Ectodermal cell (in vitro differentiated cells): ENCODE measurements at regions not wholly inside any gene's neighbourhood (a gene's known extent, or its start where the extent isn't known, plus 50 kb on each side); places are given as distances from the start of the nearest gene placed in this dataset.
"Not testable (repeated sequence)": the region's sequence is repeated elsewhere in the genome, so short reads cannot be mapped to it uniquely, and the experiment has no call there.

ENCODE experiments used
- H3K27ac ChIP-seq: 2 replicates; pipeline ENCODE4 v1.7.0; 2013; ENCODE audit warnings: mild to moderate bottlenecking, low read depth, low read length; ENCODE audit not compliant: insufficient read depth, poor library complexity, severe bottlenecking
- H3K27me3 ChIP-seq: 2 replicates; pipeline ENCODE4 v1.7.0; 2013; ENCODE audit warnings: mild to moderate bottlenecking, low read length; ENCODE audit not compliant: insufficient read depth, control insufficient read depth, poor library complexity, severe bottlenecking
- H3K36me3 ChIP-seq: one replicate; pipeline ENCODE4 v1.7.0; 2013; ENCODE audit warnings: low read length; ENCODE audit not compliant: control insufficient read depth, insufficient read depth
- H3K4me1 ChIP-seq: one replicate; pipeline ENCODE4 v1.7.0; 2013; ENCODE audit warnings: low read length; ENCODE audit not compliant: control insufficient read depth, insufficient read depth
- H3K4me3 ChIP-seq: 2 replicates; pipeline ENCODE4 v1.7.0; 2013; ENCODE audit warnings: low read depth, low read length, control low read depth; ENCODE audit not compliant: insufficient read depth
- H3K9me3 ChIP-seq: 2 replicates; pipeline ENCODE4 v1.7.0; 2013; ENCODE audit warnings: mild to moderate bottlenecking, low read length, moderate library complexity; ENCODE audit not compliant: control insufficient read depth
- WGBS, 2 experiments: methylation state at CpG; one replicate each; pipeline ENCODE4 v1.1.7; 2013; ENCODE audit warnings: missing lambda C conversion rate in 2 of 2; 5-methylcytosine and 5-hydroxymethylcytosine counted together

DNA sequence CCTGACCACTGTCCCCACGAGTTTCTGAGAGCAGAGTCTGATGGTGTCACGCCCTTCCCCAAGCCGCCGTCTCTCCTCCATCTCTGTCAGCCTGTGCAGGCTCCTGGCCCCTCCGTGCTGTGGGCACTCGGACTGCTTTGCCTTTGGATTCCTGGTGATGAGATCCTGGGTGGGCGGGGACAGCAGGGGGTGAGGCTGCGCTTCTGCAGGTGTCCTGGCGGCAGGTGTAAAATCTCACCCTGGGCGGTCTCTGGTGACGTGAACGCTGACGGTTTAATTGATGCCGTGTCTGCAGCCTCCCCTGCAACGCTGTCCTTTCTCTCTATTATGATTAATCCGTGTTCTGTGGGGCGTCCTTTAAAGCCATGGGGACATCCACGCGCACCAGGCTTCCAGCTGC lies 148.0 kb downstream of the LAT start:
- H3K27me3 ChIP-seq, H3K27ac ChIP-seq, H3K36me3 ChIP-seq, H3K4me1 ChIP-seq, H3K4me3 ChIP-seq, H3K9me3 ChIP-seq: not testable (repeated sequence)
- WGBS, 2 experiments, result 85 to 94% methylated on average over 6 to 10 of the region's 19 CpGs

DNA sequence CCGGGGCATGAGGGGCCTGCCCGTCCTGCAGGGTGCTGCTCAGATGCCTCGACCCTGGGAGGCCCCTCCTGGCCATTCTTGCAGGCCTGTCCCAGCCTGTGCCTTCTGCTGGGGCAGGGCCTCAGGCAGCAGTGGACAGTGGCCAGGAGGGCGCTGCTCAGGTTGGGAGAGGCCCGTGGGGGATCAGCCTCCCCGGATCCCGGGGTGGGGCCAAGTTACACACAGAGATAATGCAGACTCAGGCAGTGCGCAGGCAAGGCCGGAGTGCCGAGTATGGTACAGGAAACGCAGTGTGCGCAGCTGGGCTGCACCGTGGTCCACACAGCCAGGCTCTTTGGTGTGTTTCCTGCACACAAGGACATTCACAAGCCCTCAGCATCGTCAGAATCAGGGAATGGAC lies 147.6 kb downstream of the LAT start:
- WGBS, 2 experiments, result 92 to 93% methylated on average over 14 of the region's 14 CpGs

DNA sequence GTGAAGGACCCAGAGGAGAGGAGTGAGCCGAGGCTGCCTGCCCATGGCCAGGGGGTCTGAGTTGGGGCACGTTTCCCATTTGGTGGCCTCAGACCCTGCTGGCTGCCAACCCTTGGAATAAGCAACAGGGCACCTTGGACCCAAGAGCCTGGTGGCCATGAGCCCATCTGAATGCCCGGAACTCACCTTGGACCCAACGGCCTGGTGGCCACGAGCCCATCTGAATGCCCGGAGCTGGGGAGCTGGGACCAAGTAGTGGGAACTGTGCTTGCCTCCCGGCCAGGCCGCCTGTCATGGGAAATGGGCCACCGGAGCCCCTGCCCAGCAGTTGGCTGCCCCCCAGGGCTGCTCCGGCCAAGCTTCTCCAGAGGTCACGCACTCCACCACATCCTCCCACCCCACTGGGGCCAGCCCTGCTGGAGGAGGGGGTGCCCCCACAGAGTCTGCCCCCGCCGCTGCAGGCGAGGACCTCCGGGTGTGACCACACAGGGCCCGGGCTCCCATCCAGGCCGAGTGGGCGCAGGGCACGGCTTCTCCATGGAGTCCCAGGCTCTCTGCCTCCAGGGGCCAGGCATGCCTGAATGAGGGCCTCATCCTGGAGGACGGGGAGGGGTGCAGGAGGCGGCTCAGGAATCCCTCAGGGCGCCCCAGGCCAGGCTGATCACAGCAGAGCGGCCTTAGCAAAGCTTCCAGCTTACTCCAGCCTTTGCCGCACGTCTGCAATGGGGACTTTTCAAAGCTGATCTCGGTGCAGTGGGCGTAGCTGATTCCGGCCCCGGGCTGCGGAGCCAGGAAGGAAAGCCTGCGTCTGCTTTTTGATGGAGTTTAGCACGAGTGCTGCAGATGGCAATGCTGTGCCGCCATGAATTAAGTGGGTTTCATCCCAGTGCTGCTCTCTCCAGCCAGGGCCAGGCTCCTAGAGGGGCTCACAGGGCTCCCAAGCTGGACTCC lies 146.3 kb downstream of the LAT start:
- not testable (repeated sequence) for H3K27me3 ChIP-seq, H3K36me3 ChIP-seq, H3K4me1 ChIP-seq, H3K4me3 ChIP-seq, H3K9me3 ChIP-seq, H3K27ac ChIP-seq
- 81 to 86% methylated on average over 31 to 33 of the region's 33 CpGs for WGBS, 2 experiments

More for the DNA sequence above, 147.6 kb downstream of the LAT start:
- not testable (repeated sequence) for H3K27me3 ChIP-seq, H3K4me1 ChIP-seq, H3K27ac ChIP-seq, H3K36me3 ChIP-seq, H3K9me3 ChIP-seq, H3K4me3 ChIP-seq

- H3K27me3 ChIP-seq, result not testable (repeated sequence)
These were observed 145.4 kb downstream of the LAT start for GRCh38 chr16:29130131-29130711.

DNA sequence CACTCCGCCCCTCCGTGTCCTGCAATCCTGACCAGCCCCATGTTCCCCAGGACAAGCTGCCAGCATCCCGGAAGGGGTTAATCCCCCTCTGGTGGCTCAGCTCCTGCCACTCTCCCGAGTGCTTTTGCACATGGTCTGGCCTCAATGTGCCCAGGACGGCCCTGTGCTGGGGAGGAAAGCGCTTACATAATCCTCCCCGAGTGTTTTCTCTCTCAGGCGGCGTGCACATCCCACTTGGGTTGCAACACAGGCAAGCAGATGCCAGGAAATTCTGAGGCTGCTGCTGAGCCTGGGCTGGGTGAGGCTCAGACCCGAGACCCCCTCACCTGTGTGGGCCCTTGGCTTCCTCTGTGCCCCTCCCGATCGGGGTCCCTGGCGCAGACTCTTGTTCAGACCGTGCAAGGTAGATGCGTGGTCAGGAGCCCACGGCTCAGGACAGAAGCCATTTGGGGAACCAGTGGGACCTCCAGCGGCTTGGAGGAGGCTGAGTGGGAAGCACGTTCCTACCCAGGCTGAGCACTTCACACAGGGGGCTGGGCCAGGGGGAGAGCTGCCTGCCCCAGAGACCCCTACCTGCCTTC lies 144.7 kb downstream of the LAT start:
- not testable (repeated sequence) for H3K27ac ChIP-seq, H3K36me3 ChIP-seq, H3K4me3 ChIP-seq, H3K27me3 ChIP-seq, H3K4me1 ChIP-seq, H3K9me3 ChIP-seq
- WGBS, 2 experiments, result 91% methylated on average over 18 of the region's 18 CpGs

More at GRCh38 chr16:29130131-29130711, 145.4 kb downstream of the LAT start:
- H3K9me3 ChIP-seq, H3K27ac ChIP-seq, H3K4me3 ChIP-seq, H3K36me3 ChIP-seq, H3K4me1 ChIP-seq: not testable (repeated sequence)
- 89 to 93% methylated on average over 19 to 25 of the region's 25 CpGs for WGBS, 2 experiments

GRCh38 chr16:29128732-29129457 lies 144.0 kb downstream of the LAT start:
- not testable (repeated sequence) for H3K4me1 ChIP-seq, H3K27me3 ChIP-seq, H3K4me3 ChIP-seq, H3K9me3 ChIP-seq, H3K36me3 ChIP-seq, H3K27ac ChIP-seq
- WGBS, 2 experiments, result 91 to 92% methylated on average over 20 of the region's 20 CpGs

- 89 to 90% methylated on average over 29 of the region's 29 CpGs for WGBS, 2 experiments
- not testable (repeated sequence) for H3K4me1 ChIP-seq
These were observed 143.1 kb downstream of the LAT start for GRCh38 chr16:29127806-29128420.

GRCh38 chr16:29126616-29127015 lies 141.8 kb downstream of the LAT start:
- WGBS, 2 experiments, result 83 to 84% methylated on average over 5 of the region's 5 CpGs
- no peaks in the 10 kb centered on the region for H3K27me3 ChIP-seq
- no peak overlapping the region for H3K4me3 ChIP-seq
- H3K9me3 ChIP-seq, result no peaks in the 10 kb centered on the region
- H3K27ac ChIP-seq, result no peak overlapping the region
- H3K4me1 ChIP-seq, result no peaks in the 10 kb centered on the region
- no peaks in the 10 kb centered on the region for H3K36me3 ChIP-seq

More at GRCh38 chr16:29127806-29128420, 143.1 kb downstream of the LAT start:
- not testable (repeated sequence) for H3K36me3 ChIP-seq, H3K27me3 ChIP-seq, H3K4me3 ChIP-seq, H3K9me3 ChIP-seq, H3K27ac ChIP-seq

DNA sequence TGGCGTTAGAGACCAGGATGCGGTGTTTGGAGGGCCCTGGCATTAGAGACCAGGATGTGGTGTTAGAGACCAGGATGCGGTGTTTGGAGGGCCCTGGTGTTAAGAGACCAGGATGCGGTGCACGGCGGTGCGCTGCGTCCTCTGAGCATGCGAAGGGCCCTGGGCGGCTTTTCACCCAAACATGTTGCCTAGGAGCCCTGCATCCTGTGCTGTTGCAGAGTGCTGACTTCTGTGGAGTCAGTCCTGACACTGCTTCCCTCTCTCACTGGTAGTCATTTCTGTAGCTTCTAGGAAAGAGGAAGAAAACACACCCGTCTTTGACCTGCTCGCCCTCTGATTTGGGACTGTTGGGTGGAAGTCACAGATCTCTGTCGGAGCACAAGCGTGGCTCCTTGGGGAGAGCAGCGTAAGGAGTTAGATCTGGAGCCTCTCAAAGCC lies 141.2 kb downstream of the LAT start:
- H3K4me1 ChIP-seq, result no peaks in the 10 kb centered on the region
- H3K27me3 ChIP-seq, result no peaks in the 10 kb centered on the region
- 91 to 93% methylated on average over 15 of the region's 15 CpGs for WGBS, 2 experiments
- no peak overlapping the region for H3K27ac ChIP-seq
- H3K4me3 ChIP-seq, result no peak overlapping the region
- no peaks in the 10 kb centered on the region for H3K36me3 ChIP-seq
- no peaks in the 10 kb centered on the region for H3K9me3 ChIP-seq
